PC-3 (cell line): ENCODE measurements at regions not wholly inside any gene's neighbourhood (a gene's known extent, or its start where the extent isn't known, plus 50 kb on each side); places are given as distances from the start of the nearest gene placed in this dataset.

Experiments used
- CTCF ChIP-seq: fragments of 300-600 bp; sonication (generic); conservative IDR thresholded peaks from 2 replicates; pipeline ENCODE4 v1.5.1; 2017; ENCODE audit warnings: antibody characterized with exemption, low read depth, mild to moderate bottlenecking, low read length
- EZH2 ChIP-seq: fragments of 300-600 bp; sonication (generic); IDR thresholded peaks from one replicate; pipeline ENCODE4 v1.6.1; 2017; ENCODE audit warnings: antibody characterized with exemption, mild to moderate bottlenecking, low read length; ENCODE audit not compliant: unreplicated experiment
- EZH2phosphoT487 ChIP-seq: fragments of 300-600 bp; sonication (generic); IDR thresholded peaks from 2 replicates; pipeline ENCODE4 v1.6.1; 2018; ENCODE audit warnings: mild to moderate bottlenecking, antibody characterized with exemption, low read length, borderline replicate concordance

GRCh38 chr12:104858611-104859543 lies 99.2 kb downstream of the SLC41A2 start:
- TF ChIP-seq CTCF, result no peak
- TF ChIP-seq EZH2, result no peak
- no peak for TF ChIP-seq EZH2phosphoT487
